CD4-positive, alpha-beta T cell (primary cell): ENCODE measurements at regions not wholly inside any gene's neighbourhood (a gene's known extent, or its start where the extent isn't known, plus 50 kb on each side); places are given as distances from the start of the nearest gene placed in this dataset.

Experiments
- ATAC-seq: fragments of 200-7000 bp; cut with Tn5 transposase; one replicate; pipeline ENCODE4 v1.10.0; 2022; ENCODE audit warnings: mild to moderate bottlenecking; ENCODE audit not compliant: poor library complexity
- CTCF ChIA-PET: fragments of 350-600 bp; sonication (Branson Sonifier 250); formaldehyde crosslinking; loops from one replicate; lab custom pipeline; 2021; ENCODE audit warnings: antibody characterized with exemption, inconsistent platforms; lab: Charles Lee
- POLR2A ChIA-PET: fragments of 350-600 bp; sonication (Branson Sonifier 250); formaldehyde crosslinking; loops from one replicate; lab custom pipeline; 2021; ENCODE audit warnings: antibody characterized with exemption, inconsistent platforms; lab: Charles Lee
- DNase-seq, 14 experiments: peaks; one replicate each; pipeline ENCODE4 v3.0.0-alpha.2; 2013 to 2020; ENCODE audit warnings: mixed read lengths in 2 of 14
- H3K27ac ChIP-seq, 2 donors: one replicate each; pipeline versions ENCODE4 v1.5.1 to v1.7.0; 2013; ENCODE audit warnings: low read length in 2 of 2, low read depth in 1 of 2, mild to moderate bottlenecking in 1 of 2
- H3K27me3 ChIP-seq, 2 experiments: 1 replicate in 1 of 2; 2 replicates in 1 of 2; pipeline versions ENCODE4 v1.6.1 to v1.7.0; 2013; ENCODE audit warnings: low read length in 2 of 2, control low read depth in 1 of 2, mild to moderate bottlenecking in 1 of 2, moderate library complexity in 1 of 2; ENCODE audit not compliant: insufficient read depth in 2 of 2, control insufficient read depth in 1 of 2
- H3K36me3 ChIP-seq: one replicate; pipeline ENCODE4 v1.6.1; 2013; ENCODE audit warnings: low read length, control low read depth; ENCODE audit not compliant: insufficient read depth
- H3K4me1 ChIP-seq: one replicate; pipeline ENCODE4 v1.6.1; 2013; ENCODE audit warnings: low read length, control low read depth; ENCODE audit not compliant: insufficient read depth
- H3K4me3 ChIP-seq: one replicate; pipeline ENCODE4 v1.5.1; 2013; ENCODE audit warnings: mild to moderate bottlenecking, low read length, moderate library complexity
- H3K9me3 ChIP-seq, 2 experiments: 1 replicate in 1 of 2; 2 replicates in 1 of 2; pipeline versions ENCODE4 v1.6.1 to v1.7.0; 2013; ENCODE audit warnings: low read length in 2 of 2, mild to moderate bottlenecking in 2 of 2, control low read depth in 1 of 2, moderate library complexity in 1 of 2; ENCODE audit not compliant: control insufficient read depth in 1 of 2, insufficient read depth in 1 of 2
- H3K27ac Mint-ChIP-seq: one replicate; pipeline ENCODE4 v1.8.0; 2020; ENCODE audit warnings: mixed read lengths
- H3K27me3 Mint-ChIP-seq: one replicate; pipeline ENCODE4 v1.8.0; 2021; ENCODE audit warnings: mixed read lengths
- H3K36me3 Mint-ChIP-seq: one replicate; pipeline ENCODE4 v1.8.0; 2021; ENCODE audit warnings: low read depth, mixed read lengths
- H3K4me1 Mint-ChIP-seq: one replicate; pipeline ENCODE4 v1.8.0; 2021; ENCODE audit warnings: low read depth, mixed read lengths
- H3K4me3 Mint-ChIP-seq: one replicate; pipeline ENCODE4 v1.8.0; 2020; ENCODE audit warnings: mild to moderate bottlenecking, mixed read lengths
- H3K9me3 Mint-ChIP-seq: one replicate; pipeline ENCODE4 v1.8.0; 2020; ENCODE audit warnings: mixed read lengths
- intact Hi-C, 2 experiments: fragments of 100-400 bp; cut with DNase I in 1 of 2; cut with micrococcal nuclease in 1 of 2; formaldehyde crosslinking; loops; one replicate each; pipeline versions ENCODE4 v1.15.1 to v1.9.0; 2023 to 2025; cut with DNase I, micrococcal nuclease
- TF ChIP-seq, protein P1 (sequence below): fragments of 200-600 bp; IDR thresholded peaks from one replicate; pipeline ENCODE4 v1.8.0; 2022; ENCODE audit warnings: antibody characterized with exemption, mild to moderate bottlenecking

DNA sequence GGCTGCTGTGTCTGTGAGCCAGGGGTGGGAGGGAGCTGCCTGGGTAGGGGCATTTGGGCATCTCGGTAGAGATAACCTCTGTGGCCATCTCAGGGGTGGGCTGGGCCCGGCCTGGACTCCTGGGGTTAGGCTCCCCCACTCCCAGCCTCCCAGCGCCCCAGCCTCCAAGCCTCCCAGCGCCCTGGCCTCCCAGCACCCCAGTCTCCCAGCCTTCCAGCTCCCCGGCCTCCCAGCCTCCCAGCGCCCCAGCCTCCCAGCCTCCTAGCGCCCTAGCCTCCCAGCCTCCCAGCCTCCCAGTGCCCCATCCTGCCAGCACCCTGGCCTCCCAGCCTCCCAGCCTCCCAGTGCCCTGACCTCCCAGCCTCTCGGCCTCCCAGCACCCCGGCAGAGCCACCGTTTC lies 85.1 kb upstream of the TTC34 start:
- H3K27me3 ChIP-seq, result peaks cover 4 to 10% of the 10 kb centered on the region in 2 experiments
- no peak for DNase-seq
- no peaks in the 10 kb centered on the region for H3K4me1 Mint-ChIP-seq
- H3K36me3 Mint-ChIP-seq, result no peaks in the 10 kb centered on the region
- no peak overlapping the region for H3K4me3 ChIP-seq
- no peaks in the 10 kb centered on the region for H3K36me3 ChIP-seq
- H3K4me1 ChIP-seq, result peaks cover 24% of the 10 kb centered on the region
- no peaks in the 10 kb centered on the region for H3K9me3 Mint-ChIP-seq
- CTCF ChIA-PET, result no interaction called here
- no peak overlapping the region for H3K27ac ChIP-seq
- peaks cover 5% of the 10 kb centered on the region for H3K27me3 Mint-ChIP-seq
- H3K27ac Mint-ChIP-seq, result no peak overlapping the region
- H3K4me3 Mint-ChIP-seq, result no peak overlapping the region
- ATAC-seq, result no peak
- POLR2A ChIA-PET, result no interaction called here
- peaks cover 0 to 9% of the 10 kb centered on the region in 2 experiments for H3K9me3 ChIP-seq
- intact Hi-C loops, result no loop called here
- TF ChIP-seq, protein P1, sequence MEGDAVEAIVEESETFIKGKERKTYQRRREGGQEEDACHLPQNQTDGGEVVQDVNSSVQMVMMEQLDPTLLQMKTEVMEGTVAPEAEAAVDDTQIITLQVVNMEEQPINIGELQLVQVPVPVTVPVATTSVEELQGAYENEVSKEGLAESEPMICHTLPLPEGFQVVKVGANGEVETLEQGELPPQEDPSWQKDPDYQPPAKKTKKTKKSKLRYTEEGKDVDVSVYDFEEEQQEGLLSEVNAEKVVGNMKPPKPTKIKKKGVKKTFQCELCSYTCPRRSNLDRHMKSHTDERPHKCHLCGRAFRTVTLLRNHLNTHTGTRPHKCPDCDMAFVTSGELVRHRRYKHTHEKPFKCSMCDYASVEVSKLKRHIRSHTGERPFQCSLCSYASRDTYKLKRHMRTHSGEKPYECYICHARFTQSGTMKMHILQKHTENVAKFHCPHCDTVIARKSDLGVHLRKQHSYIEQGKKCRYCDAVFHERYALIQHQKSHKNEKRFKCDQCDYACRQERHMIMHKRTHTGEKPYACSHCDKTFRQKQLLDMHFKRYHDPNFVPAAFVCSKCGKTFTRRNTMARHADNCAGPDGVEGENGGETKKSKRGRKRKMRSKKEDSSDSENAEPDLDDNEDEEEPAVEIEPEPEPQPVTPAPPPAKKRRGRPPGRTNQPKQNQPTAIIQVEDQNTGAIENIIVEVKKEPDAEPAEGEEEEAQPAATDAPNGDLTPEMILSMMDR, result no peak

DNA sequence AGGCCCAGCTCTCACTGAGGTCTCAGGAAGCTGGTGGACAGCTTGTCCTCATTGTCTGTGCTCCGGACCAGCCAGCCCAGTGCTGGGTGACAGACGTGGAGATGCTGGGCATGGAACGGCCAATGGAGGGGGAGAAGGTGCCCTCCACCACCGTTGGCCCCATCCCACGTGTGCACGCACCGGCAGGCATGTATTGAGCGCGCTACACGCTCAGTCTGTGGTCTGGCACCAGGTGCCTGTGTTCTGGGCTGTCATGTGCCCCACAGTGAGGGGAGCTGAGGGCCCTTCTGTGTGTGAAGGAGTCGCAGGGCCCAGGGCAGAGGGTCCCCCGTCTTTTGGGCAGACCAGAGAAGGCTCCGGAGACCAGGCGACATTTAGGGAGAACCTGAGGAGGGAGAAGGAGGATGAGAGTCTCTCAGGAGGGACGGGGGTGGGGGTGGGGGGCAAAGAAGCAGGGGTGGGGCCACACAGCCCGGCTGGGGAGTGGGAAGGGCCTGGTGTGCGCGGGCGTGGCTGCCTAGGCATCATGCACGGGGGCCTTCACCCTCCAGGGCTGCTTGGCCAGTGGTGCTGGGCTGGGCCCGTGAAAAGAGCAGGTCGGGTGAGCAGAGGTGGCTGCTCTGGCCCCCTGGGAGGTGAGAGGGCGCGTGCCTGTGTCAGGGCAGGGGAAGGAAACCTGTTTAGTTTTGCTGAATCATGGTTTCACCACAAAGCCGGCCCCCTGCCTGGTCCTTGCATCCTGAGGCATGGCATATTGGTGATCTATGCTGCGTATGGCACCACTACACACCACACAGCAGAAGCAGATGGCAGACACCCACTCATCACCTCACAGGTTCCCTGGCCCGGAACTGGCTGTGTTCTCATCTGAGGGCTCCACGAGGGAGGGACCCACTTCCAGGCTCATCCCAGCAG lies 86.7 kb upstream of the TTC34 start:
- H3K4me3 ChIP-seq, result no peak overlapping the region
- Mint-ChIP-seq H3K4me3 (no peak overlapping the region), H3K9me3 (no peaks in the 10 kb centered on the region), H3K27me3 (peaks cover 5% of the 10 kb centered on the region), H3K36me3 (no peaks in the 10 kb centered on the region), H3K27ac (no peak overlapping the region), H3K4me1 (peaks cover 1% of the 10 kb centered on the region)
- ChIA-PET POLR2A (no interaction called here), CTCF (no interaction called here)
- peaks cover 40% of the 10 kb centered on the region for H3K4me1 ChIP-seq
- peaks cover 0 to 7% of the 10 kb centered on the region in 2 experiments for H3K9me3 ChIP-seq
- no peak for ATAC-seq
- peaks cover 4 to 10% of the 10 kb centered on the region in 2 experiments for H3K27me3 ChIP-seq
- no peak for DNase-seq
- TF ChIP-seq, protein P1, result no peak
- no peak overlapping the region for H3K27ac ChIP-seq
- no peaks in the 10 kb centered on the region for H3K36me3 ChIP-seq
- intact Hi-C loops, result no loop called here

DNA sequence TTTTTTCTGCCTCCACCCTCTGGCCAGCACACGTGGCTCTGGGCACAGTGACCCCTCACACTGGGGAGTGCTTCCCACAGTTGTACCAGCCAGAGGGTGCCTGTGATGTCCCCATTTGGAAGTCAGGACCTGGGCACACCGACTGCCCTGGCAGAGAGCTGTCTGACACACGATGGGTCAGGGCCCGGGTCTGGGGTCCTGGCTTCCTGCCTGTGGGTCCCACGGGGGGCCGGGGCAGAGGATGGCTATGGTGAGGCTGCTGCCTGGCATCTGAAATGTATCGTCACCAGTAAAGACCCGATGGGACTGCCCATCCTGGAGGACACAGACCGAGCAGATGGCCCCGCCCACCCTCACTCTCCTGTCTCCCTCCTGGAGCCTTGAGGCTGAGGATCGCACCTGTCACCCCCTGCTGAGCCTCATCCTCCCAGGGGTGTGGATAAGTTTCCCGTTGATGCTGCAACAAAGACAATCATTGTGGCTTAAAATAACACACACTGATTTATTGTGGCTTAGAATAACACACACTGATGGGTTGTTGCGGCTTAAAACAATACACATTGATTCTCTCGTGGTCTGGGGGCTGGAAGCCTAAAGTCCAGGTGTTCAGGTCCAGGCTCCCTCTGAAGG lies 88.8 kb upstream of the TTC34 start:
- peaks cover 61% of the 10 kb centered on the region for H3K4me1 ChIP-seq
- CTCF ChIA-PET, result no interaction called here
- no peak overlapping the region for H3K27ac Mint-ChIP-seq

More for the DNA sequence above, 88.8 kb upstream of the TTC34 start:
- peaks cover 0 to 7% of the 10 kb centered on the region in 2 experiments for H3K9me3 ChIP-seq
- H3K4me1 Mint-ChIP-seq, result peaks cover 6% of the 10 kb centered on the region
- H3K36me3 Mint-ChIP-seq, result no peaks in the 10 kb centered on the region
- H3K27me3 Mint-ChIP-seq, result peaks cover 5% of the 10 kb centered on the region
- H3K36me3 ChIP-seq, result no peaks in the 10 kb centered on the region
- TF ChIP-seq, protein P1, result no peak
- H3K4me3 Mint-ChIP-seq, result no peak overlapping the region
- H3K9me3 Mint-ChIP-seq, result no peaks in the 10 kb centered on the region
- intact Hi-C loops, result no loop called here
- H3K27ac ChIP-seq, result no peak overlapping the region
- no peak overlapping the region for H3K4me3 ChIP-seq
- peaks cover 4 to 10% of the 10 kb centered on the region in 2 experiments for H3K27me3 ChIP-seq
- no peak for ATAC-seq
- POLR2A ChIA-PET, result no interaction called here
- no peak for DNase-seq
